HG03095 (cell line): ENCODE measurements at regions not wholly inside any gene's neighbourhood (a gene's known extent, or its start where the extent isn't known, plus 50 kb on each side); places are given as distances from the start of the nearest gene placed in this dataset.
"Not testable (repeated sequence)": the region's sequence is repeated elsewhere in the genome, so short reads cannot be mapped to it uniquely, and the experiment has no call there.

Experiments used
- ATAC-seq: cut with Tn5 transposase; IDR thresholded peaks from one replicate; pipeline ENCODE4 v1.9.1; 2021; ENCODE audit warnings: moderate library complexity; ENCODE audit not compliant: unreplicated experiment

DNA sequence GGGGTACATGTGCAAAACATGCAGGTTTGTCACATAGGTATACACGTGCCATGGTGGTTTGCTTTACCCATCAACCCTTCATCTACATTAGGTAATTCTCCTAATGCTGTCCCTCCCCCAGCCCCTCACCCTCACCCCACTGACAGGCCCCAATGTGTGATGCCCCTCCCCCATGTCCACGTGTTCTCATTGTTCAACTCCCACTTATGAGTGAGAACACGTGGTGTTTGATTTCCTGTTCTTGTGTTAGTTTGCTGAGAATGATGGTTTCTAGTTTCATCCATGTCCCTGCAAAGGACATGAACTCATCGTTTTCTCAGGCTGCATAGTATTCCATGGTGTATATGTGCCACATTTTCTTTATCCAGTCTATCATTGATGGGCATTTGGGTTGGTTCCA is 232.9 kb upstream of the RASGRP1 start:
- not testable (repeated sequence) for ATAC-seq

DNA sequence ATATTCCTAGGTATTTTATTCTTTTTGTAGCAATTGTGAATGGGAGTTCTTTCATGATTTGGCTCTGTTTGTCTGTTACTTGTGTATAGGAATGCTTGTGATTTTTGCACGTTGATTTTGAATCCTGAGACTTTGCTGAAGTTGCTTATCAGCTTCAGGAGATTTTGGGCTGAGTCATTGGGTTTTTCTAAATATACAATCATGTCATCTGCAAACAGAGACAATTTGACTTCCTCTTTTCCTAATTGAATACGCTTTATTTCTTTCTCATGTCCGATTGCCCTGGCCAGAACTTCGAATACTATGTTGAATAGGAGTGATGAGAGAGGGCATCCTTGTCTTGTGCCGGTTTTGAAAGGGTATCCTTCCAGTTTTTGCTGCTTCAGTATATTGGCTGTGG is 234.6 kb upstream of the RASGRP1 start:
- ATAC-seq: not testable (repeated sequence)

DNA sequence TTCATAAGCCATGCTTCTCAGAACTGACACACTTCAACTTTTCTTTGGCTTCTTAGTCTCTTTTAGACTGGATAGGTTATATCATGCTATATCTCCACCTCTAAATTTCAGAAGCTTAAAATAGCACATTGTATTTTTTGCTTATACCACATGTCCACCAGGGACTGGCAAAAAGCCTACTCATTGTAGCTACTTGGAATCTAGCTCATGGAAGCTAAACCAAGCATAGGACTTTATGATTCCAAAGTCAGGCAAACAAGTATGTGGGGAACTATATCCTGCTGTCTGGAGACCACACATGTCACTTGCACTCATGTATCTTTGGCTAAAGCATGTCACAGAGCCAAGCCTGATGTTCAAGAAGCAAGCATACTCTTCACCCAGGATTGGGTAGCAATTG is 245.0 kb upstream of the RASGRP1 start:
- ATAC-seq: no peak

DNA sequence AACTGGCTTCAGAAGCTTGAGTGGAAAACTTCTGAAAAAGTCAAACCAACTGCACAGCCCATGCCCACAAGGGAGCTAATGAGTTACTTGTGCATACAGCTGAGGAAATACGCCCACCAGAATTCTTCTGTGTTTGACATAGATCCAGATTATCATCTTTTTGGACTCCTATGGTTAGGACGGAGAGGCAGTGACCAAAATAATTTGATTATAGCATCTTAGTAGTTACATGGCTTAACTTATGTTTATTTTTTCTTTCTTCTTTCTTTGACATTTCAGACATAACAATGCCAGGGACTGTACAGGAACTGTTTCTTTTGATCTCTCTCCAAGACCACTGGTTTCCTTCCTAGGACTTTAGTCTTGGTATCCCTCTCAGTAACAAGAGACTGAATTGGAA is 246.1 kb upstream of the RASGRP1 start:
- no peak for ATAC-seq

DNA sequence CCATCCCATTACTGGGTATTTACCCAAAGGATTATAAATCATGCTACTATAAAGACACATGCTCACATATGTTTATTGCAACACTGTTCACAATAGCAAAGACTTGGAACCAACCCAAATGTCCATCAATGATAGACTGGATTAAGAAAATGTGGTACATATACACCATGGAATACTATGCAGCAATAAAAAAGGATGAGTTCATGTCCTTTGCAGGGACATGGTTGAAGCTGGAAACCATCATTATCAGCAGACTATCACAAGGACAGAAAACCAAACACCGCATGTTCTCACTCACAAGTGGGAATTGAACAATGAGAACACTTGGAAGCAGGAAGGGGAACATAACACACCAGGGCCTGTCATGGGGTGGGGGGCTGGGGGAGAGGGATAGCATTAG is 249.6 kb upstream of the RASGRP1 start:
- not testable (repeated sequence) for ATAC-seq

DNA sequence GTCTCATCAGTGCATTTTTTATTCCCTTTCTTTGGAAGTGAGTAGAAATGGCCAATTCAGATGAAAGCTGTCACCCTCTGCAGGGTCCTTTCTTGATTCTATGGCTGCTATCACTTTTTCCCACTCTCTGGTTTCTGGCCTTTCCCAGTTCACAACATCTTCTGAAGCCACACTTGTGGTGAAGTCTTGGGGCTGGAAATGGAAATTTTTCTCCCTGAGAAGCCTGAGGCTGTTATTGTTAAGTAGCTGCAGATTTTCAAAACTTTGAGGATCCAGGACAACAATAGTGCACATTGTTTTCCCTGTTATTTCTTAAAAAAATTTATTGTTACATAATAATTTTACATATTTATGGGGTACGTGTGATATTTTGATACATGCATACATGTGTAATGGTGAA is 250.3 kb upstream of the RASGRP1 start:
- ATAC-seq: no peak

DNA sequence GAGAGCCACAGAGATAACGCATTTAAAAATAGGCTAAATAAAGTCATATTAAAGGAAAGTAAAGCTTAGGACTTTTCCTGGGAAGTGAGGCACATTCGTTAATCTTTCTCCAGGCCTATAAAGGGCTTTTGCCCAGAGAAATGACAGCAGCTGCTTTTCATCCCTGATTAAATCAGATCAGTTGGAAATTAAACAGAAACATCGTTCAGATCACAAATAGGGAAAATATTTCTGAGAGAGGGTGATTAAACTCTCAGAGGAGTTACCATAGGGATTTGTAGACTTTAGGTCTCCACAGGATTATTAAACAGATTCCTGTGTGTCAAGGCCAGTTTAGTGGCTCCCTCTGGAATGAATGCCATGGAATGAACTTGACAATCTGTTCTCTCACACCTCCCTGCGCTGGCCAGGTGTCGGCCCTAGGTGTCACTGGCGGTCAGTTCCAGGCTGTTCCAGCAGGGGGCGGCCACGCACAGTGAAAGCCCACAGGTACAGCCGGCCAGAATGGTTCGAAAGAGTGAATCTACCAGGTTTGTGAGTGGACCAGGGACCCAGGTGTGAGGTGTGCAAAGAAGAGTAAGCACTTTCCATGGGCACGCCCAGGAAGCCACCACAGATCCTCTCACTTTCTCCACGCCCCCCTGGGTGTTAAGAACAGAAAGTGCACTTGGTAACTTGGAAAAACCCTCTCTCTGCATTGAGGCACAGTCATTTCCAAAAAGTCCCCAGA is 253.0 kb upstream of the RASGRP1 start:
- peak; percentile 84 for ATAC-seq

DNA sequence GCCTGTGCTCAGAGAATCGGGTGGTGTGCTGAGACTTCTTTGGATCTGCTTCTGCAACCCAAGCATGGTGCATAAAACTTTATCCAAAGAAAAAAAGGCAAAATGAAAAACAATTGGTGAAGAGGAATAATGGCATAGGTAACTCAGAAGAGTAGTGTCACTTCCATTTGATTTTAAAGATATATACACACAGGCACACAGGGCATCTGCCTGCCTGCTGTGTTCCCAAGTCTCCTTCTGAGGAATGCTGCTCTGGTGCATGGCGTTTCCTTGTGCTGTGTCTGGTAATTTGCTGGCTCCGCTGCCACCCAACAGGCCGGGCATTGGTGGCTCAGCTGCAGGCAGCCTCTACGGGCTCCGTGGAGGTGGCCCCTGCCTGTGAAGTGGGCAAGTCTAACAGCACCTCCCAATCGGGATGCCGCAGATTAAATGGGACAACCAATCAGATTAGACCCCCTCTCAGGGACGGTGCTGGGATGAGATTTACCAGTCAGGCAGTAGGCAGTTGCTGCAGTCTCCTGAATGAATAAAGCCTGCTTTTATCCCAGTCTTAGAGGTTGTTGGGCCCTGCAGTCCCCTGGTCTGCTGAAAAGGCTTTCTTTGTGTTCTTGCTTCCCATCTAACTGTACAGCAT is 253.7 kb upstream of the RASGRP1 start:
- ATAC-seq: no peak

DNA sequence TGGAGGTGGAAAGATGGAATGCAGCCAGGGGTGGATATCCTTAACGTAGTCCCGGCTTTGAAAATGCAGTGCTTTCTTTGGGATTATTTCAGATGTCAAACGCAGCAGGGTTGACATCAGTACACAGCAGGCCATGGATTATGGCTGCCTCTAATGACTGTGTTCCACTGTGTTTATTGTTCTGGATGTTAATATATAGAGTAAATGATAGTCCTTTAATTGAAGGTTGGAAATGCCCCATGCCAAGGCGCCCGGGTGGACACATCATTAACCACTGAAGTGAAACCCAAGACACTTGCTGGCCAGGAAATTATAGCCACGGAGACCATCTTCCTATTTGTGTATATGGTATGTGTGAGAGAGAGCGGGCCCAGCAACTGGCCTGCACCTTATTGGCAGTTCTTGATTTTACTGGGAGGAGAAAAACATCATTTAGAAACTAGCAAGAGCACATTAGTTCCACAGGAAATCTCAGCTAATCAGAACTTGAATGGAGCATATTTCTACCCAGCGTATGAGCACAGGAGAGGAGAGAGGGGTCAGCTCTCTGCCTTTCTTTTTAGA is 254.9 kb upstream of the RASGRP1 start:
- ATAC-seq: no peak

DNA sequence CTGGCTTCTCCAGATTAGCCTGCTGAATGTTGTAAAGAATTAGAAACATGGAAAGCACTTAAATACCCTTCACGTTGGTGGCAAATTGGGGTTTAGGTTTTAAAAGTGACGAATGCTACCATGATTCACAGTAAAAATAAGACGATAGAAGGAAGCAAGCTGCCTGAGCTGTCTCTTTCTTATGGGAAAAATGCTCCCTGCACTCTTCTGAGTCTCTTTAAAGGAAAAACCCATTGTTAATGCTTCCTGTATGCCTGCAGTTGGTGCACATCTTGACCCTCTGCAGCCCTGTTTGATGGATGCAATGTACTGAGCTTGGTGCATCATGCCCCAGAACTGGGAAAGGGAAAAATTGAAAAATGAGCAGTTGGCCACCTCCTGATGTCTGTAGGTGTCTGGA is 258.6 kb upstream of the RASGRP1 start:
- no peak for ATAC-seq

DNA sequence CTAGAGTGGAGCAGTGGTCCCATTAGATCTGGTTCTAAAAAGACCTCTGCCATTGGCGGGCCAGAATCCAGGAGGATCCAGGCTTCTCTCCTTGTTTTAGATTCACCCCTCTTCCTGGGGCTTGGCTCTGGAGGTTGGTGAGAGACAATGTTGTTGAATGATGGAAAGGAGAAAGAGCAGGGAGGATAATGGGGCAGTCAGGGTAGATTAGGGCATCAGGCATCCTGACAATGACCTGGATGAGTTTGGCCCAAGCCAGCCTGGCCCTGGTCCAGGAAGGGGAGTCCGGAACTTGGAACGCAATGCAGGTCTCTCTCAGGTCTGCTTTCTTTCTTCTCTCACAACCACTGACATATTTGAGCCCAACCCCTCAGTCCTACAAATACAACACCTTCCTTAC is 260.1 kb upstream of the RASGRP1 start:
- ATAC-seq: no peak

DNA sequence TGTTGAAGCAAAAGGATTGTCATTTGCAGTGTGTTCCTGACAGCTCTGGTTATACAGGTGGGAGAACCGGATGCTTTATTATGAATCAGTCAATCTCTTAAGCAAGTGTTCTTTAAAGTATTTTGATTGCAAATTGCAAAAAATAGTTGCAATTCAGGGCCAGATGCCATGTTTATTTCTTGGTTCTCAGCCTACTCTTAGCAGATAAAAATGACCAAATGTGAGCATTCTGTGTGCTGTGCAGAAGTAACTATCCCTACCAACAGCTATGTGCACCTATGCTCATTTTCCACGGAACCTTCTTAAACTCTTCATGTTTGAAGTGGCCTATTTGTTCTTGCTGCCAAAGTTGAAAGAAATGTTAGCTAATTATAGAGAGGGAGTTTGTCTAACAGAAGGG is 262.3 kb upstream of the RASGRP1 start:
- no peak for ATAC-seq

DNA sequence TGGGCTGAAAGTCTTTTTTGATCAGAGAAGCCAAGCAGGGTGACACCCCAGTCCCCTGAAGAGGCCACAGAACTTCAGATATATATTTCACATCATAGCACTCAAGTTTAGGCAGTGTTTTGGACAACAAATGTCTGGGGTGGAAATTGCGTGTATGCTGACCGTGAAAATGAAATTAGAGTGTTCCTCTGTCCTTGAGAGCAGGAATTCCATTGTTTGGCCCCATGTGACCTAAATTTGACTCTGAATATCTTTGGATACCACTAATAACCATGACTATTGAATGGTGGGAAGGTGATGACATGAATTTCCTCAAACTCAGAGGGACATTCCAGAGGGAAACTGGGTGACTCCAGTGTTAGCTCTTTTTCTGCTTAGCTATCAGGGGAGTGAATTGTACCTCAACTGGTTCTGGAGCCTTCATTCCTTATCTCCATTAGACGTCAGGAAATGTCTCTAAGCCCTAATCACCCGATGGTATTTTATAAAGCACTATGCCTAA is 263.5 kb upstream of the RASGRP1 start:
- no peak for ATAC-seq

DNA sequence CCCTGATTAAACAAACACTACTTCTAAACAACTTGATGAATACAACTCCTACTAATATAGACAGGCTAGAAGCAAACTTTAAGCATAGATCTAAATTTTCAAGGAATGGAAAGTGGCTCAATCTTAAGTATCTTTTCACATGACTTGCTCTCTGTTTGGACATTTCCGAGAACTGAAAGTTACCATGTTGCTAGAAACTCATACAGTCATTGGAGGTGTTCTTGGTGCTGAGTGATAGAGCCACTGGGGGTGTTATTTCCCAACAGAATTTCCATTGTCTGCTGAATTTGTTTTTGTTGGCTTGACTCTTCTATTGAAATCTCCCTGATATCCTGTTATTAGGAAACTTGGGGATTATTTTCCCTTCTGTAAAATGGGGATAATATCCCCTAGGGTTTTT is 264.5 kb upstream of the RASGRP1 start:
- no peak for ATAC-seq

DNA sequence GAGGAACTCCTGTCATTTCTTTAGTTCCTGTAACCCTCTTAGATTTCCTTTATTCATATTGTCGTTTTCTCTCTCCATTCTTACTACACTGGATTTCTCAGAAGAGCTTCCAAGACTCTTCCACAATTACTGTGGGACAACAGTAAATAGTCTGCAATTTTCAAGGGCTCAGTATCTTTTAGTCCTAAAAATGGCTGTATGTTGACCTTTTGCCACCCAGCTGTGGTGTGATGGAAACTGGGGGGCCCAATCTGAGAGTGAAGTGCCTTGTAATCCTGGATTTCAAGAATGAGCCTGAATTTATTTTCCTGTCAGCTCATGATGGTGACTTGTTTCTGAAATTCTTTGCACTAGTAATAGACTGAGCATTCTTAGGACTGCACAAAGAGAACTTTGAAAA is 277.6 kb upstream of the RASGRP1 start:
- no peak for ATAC-seq

DNA sequence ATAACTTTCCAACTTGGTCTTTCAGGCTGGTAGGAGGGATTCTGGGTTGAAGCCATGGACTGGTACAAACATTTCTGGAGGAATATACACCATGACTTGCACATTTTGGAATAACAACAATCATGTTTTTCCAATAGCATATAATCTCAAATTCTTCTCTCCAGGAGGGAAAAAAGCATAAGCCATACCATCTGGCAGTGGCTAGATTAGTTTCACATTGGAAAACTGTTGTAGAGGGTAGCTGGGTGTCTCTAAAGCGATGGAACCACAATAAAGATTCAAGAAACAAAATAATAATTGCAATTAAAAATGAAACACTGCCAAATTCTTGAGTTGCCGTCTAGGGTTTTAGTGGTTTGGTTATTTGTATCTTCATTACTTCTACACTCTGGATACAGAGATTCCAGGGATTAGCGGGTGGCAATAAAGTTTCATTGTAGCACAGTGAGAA is 278.5 kb upstream of the RASGRP1 start:
- ATAC-seq: no peak

DNA sequence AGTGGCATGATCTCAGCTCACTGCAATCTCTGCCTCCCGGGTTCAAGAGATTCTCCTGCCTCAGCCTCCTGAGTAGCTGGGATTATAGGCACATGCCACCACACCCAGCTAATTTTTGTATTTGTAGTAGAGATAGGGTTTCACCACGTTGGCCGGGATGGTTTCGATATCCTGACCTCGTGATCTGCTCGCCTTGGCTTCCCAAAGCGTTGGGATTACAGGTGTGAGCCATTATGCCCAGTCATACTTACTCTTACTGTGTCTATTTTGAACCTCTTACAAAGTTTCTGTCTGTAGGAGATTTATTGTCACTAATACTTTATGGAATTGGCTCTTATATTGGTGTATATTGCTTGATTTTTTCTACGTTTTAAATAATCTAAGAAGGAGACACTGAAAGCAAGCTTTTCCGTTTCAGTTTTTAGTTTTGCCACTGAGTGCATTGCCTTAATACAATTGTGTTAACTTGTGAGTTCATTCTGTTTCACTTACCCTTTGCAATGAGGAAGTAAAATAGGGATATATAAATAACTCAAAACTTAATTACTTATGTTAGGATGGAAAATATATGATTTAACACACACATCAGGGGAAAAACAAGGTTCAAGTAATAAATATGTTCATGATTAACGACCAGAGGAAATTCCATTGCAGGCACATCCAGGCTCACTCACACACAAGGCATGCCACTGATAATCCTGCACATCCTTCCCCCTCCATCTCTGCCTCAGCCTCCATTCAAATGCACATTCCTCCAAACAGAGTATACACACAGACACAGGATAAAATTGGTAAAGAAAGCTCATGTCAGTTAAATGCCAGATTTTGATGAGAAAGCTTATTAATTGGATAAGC is 279.3 kb upstream of the RASGRP1 start:
- ATAC-seq: no peak

DNA sequence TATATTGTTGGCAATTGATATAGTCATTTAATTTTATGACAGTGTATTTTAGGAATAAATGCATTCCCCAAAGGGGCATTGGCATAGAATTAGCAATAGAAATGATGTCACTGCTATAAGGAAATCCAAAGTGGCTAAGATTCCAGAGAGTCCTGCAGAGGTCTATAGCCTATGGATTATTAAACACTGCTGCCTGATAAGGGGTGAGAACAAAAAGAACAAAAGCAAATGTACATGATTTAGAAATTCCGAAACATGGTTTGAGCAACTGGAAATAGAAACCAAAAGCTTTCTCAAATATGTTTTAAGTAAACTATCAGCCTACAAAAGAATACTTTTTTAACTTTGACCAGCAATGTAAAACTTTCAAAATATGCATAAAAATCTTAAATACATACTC is 280.1 kb upstream of the RASGRP1 start:
- ATAC-seq: no peak

DNA sequence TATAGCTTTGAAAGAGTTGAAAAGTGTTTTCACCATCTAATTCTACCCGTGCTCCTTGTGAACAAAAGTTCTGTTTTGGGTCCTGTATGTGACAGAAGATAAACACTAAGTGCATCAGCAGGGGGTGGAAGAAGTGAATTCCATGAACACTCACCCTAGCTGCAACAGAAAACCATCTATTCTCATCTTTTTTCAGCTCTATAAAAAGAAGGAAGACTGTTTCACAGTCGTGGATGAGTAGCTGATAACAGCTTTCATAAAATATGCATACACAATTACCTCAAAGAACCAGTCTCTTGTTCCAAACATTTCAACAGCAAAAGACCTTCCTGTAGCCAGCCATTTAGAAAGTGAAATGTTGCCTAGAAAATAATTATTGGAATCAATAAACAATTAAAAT is 281.7 kb upstream of the RASGRP1 start:
- ATAC-seq: no peak

DNA sequence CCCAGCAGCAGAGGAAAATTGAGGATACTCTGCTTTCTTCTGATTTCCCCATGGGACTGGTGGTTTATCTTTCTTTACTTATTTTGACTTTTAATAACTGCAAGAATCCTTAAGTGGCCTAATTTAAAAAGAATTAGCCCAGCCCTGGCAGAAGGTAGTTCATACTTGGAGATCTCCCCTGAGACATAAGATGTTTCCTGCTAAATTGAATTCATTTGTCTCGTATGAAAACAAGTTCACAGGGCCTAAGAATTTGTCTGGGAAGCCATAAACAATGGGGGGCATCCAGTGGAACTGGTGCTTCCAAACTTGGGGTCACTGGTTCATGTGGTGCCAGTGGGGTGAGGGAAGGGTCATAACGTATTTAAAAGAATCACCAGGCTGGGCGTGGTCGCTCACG is 283.1 kb upstream of the RASGRP1 start:
- ATAC-seq: no peak

DNA sequence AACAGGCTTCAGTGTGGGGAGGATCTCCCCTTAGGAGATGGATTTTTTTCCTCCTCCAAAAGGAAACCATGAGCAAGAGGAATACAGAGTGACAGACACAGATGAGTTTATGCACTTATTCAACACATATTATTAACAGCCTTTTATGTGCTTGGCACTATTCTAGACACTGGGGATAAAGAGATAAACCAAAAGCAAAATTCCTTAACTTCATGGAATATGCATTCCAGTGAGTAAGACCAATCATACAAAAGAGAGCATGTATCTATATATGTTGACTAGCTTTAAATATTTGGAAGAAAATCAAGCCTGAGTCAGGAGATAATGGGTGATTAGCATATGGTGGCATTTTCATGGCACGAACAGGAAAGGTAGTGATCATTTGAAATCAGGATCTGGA is 284.4 kb upstream of the RASGRP1 start:
- no peak for ATAC-seq
